CD4-positive, CD25-positive, alpha-beta regulatory T cell (primary cell): ENCODE measurements at regions not wholly inside any gene's neighbourhood (a gene's known extent, or its start where the extent isn't known, plus 50 kb on each side); places are given as distances from the start of the nearest gene placed in this dataset.
A peak's percentile ranks its signal among the peaks of the same experiment; 100 is the strongest.

Experiments
- ATAC-seq, 2 donors: fragments of 150-1000 bp; cut with Tn5 transposase; one replicate each; pipeline ENCODE4 v1.10.0; 2021; ENCODE audit warnings: low read depth in 2 of 2, moderate number of reproducible peaks in 2 of 2, moderate library complexity in 1 of 2
- DNase-seq, 3 donors: peaks; one replicate each; pipeline versions ENCODE4 v3.0.0 to v3.0.0-alpha.2; 2012 to 2022; ENCODE audit warnings: mixed read lengths in 1 of 3
- H3K27ac ChIP-seq: one replicate; pipeline ENCODE4 v1.7.0; 2013; ENCODE audit warnings: mild to moderate bottlenecking, low read length; ENCODE audit not compliant: insufficient read depth, poor library complexity, severe bottlenecking
- H3K27me3 ChIP-seq: one replicate; pipeline ENCODE4 v1.7.0; 2013; ENCODE audit warnings: low read length; ENCODE audit not compliant: control insufficient read depth, insufficient read depth
- H3K36me3 ChIP-seq: one replicate; pipeline ENCODE4 v1.7.0; 2013; ENCODE audit warnings: mild to moderate bottlenecking, low read length, moderate library complexity; ENCODE audit not compliant: control insufficient read depth, insufficient read depth
- H3K4me1 ChIP-seq: 2 replicates; pipeline ENCODE4 v1.7.0; 2013; ENCODE audit warnings: mild to moderate bottlenecking, low read length; ENCODE audit not compliant: insufficient read depth, control insufficient read depth, poor library complexity, severe bottlenecking
- H3K4me3 ChIP-seq: one replicate; pipeline ENCODE4 v1.7.0; 2013; ENCODE audit warnings: low read depth, mild to moderate bottlenecking, low read length, moderate library complexity
- H3K9me3 ChIP-seq, 2 experiments: 1 replicate in 1 of 2; 2 replicates in 1 of 2; pipeline ENCODE4 v1.7.0; 2013; ENCODE audit warnings: low read length in 2 of 2, mild to moderate bottlenecking in 1 of 2, moderate library complexity in 1 of 2; ENCODE audit not compliant: control insufficient read depth in 2 of 2
- H3K27ac Mint-ChIP-seq, 3 donors: one replicate each; pipeline ENCODE4 v1.8.0; 2020 to 2022; ENCODE audit warnings: mild to moderate bottlenecking in 3 of 3, mixed read lengths in 3 of 3, moderate library complexity in 2 of 3
- H3K27me3 Mint-ChIP-seq: one replicate; pipeline ENCODE4 v1.8.0; 2022; ENCODE audit warnings: mild to moderate bottlenecking, mixed read lengths
- H3K36me3 Mint-ChIP-seq: one replicate; pipeline ENCODE4 v1.8.0; 2020; ENCODE audit warnings: mixed read lengths
- H3K4me1 Mint-ChIP-seq, 4 donors: one replicate each; pipeline ENCODE4 v1.8.0; 2020 to 2022; ENCODE audit warnings: mixed read lengths in 4 of 4, mild to moderate bottlenecking in 1 of 4
- H3K4me3 Mint-ChIP-seq, 4 donors: one replicate each; pipeline ENCODE4 v1.8.0; 2020 to 2022; ENCODE audit warnings: mild to moderate bottlenecking in 4 of 4, mixed read lengths in 4 of 4, moderate library complexity in 3 of 4
- H3K9me3 Mint-ChIP-seq, 7 donors: one replicate each; pipeline ENCODE4 v1.8.0; 2020 to 2022; ENCODE audit warnings: mixed read lengths in 7 of 7, mild to moderate bottlenecking in 3 of 7, moderate library complexity in 2 of 7

DNA sequence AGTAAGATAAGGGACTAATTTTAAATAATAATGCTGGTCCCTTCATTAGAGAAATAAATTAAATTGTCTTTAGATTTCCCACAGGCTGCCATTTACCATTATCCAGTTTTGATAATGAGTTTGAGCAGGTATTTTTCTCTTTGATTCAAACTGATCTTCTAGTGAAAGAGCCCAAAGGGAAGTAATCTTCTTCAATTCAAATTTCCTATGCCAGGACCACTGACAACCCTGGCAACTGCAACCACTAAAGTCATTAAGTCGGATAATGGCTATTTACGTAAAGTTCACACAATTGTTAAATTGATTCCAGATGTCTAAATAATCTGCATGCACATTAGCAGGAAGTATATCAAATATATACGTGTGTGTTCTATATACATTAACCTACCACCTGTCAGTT, 399.3 kb downstream of the PTPRC start:
- Histone ChIP-seq H3K9me3 (no peaks in the 10 kb centered on the region), H3K4me1 (peaks cover 32% of the 10 kb centered on the region), H3K36me3 (no peaks in the 10 kb centered on the region), H3K27me3 (no peaks in the 10 kb centered on the region), H3K27ac (no peak overlapping the region), H3K4me3 (no peak overlapping the region)
- no peaks in the 10 kb centered on the region for H3K36me3 Mint-ChIP-seq
- no peak overlapping the region for H3K27ac Mint-ChIP-seq
- DNase-seq: no peak
- H3K4me1 Mint-ChIP-seq: peaks cover 17 to 56% (median 36%) of the 10 kb centered on the region in 4 donors
- no peaks in the 10 kb centered on the region for H3K27me3 Mint-ChIP-seq
- no peaks in the 10 kb centered on the region for H3K9me3 Mint-ChIP-seq
- ATAC-seq: no peak
- H3K4me3 Mint-ChIP-seq: no peak overlapping the region

DNA sequence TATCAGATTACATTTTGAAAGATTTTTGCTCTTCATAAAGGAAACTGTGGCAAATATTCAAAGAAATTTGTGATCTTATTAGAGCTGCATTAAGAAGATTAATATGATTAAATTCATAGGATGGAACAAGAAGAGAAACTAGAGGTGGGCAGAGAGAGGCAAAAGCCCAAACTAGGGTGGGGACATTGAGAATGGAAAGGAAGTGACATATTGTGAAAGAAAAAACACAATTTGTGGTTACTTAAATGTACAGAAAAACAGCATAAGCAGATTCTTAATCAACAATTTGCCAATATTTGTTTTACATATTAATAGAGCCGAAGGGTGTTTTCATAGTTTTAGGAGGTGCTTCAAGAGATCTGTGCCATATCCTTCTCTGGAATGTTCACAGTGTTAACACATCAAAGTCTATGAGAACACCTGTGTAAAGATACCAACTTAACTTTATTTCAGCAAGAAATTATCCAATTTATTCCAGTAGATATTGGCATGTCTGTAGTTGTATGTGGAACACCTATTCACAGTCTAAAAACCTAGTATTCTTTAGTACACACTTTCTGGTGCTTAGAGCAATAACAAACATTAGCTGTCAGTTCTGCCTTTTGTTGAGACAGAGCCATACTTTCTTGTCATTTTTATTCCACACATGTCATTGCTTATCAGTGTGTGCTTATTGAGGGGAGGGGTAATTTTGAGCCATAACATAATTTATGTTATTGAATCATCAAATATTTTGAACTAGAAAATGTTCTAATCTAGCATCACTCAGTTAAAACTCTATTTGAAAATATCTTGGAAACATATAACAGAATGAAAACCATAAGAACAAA, 401.5 kb downstream of the PTPRC start:
- Histone ChIP-seq H3K36me3 (no peaks in the 10 kb centered on the region), H3K27ac (no peak overlapping the region), H3K9me3 (no peaks in the 10 kb centered on the region), H3K27me3 (no peaks in the 10 kb centered on the region), H3K4me1 (peaks cover 18% of the 10 kb centered on the region), H3K4me3 (peak overlapping the region; percentile 42)
- Mint-ChIP-seq H3K4me1 (peaks cover 14 to 40% (median 27%) of the 10 kb centered on the region in 4 donors), H3K4me3 (peak overlapping the region; percentile 4 to 58 (median 8)), H3K9me3 (no peaks in the 10 kb centered on the region), H3K36me3 (no peaks in the 10 kb centered on the region), H3K27ac (peak overlapping the region; percentile 1 to 43 (median 28)), H3K27me3 (no peaks in the 10 kb centered on the region)
- DNase-seq (peak in 1 of 3 donors; percentile 57), ATAC-seq (no peak)

DNA sequence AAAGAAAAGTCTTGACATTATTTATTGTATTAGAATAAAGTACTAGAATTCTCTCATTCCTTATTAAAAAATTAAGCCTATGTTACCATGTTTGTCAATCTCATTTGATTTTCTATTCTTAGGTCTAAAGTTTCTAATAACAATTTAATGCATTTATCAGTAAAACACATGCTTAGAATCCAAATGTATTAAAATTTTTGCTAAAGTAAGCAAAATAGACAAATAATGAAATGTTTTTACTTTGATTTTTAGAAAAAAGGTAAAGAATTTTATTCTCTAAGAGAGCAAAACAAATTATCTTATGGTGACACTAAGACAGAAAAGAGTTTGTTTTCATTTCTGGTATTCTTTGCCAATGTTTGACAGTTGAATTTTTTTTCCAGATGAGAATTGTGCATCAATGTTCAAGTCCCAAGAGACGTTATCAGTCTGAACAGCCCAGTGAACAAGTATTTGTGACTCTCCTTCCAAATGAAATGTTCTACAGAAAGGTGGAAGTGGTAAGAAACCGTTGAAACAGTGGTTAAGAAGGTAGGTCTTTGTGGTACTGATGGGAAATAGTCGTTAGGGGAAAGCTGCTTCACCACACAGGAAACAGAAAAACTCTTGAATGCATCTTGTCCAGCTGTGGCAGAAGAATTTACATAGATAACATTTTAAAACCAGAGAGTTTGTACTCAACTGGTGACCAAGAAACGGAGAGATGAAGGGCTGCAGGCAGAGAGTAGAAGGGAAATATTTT, 402.5 kb downstream of the PTPRC start:
- Histone ChIP-seq H3K27ac (no peak overlapping the region), H3K36me3 (no peaks in the 10 kb centered on the region), H3K27me3 (no peaks in the 10 kb centered on the region), H3K9me3 (no peaks in the 10 kb centered on the region), H3K4me3 (peak overlapping the region; percentile 62), H3K4me1 (peaks cover 18% of the 10 kb centered on the region)
- peak in 2 of 3 donors; percentile 11 to 86 for DNase-seq
- H3K4me1 Mint-ChIP-seq: peaks cover 14 to 32% (median 26%) of the 10 kb centered on the region in 4 donors
- H3K36me3 Mint-ChIP-seq: no peaks in the 10 kb centered on the region
- no peaks in the 10 kb centered on the region for H3K9me3 Mint-ChIP-seq
- H3K4me3 Mint-ChIP-seq: peak overlapping the region; percentile 13 to 49 (median 46)
- ATAC-seq: peak; percentile 67 to 69
- H3K27ac Mint-ChIP-seq: peak overlapping the region in 2 of 3 donors; percentile 10 to 94
- H3K27me3 Mint-ChIP-seq: no peaks in the 10 kb centered on the region

DNA sequence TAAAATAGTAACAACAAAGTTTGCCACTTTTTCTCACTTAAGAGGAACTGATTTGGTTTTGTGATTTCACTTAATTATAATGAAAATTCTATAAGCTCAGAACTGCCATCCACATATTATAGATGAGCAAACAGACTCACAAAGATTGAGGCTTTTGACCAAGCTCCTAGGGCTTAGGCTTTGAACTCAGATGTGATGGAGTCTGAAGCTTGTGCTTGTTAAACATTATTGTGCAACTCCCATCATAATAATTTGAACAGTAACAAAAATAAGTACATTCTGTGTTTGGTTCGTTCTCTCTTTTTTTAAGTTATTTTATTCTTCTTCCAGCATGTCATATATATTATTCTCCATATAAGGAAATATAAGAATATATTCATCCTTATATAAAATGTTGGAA, 403.4 kb downstream of the PTPRC start:
- DNase-seq: no peak
- H3K9me3 Mint-ChIP-seq: peaks cover 0 to 6% (median 3%) of the 10 kb centered on the region in 7 donors
- H3K4me3 ChIP-seq: no peak overlapping the region
- H3K9me3 ChIP-seq: no peaks in the 10 kb centered on the region
- H3K27ac ChIP-seq: no peak overlapping the region
- peaks cover 14 to 32% (median 26%) of the 10 kb centered on the region in 4 donors for H3K4me1 Mint-ChIP-seq
- peaks cover 18% of the 10 kb centered on the region for H3K4me1 ChIP-seq
- no peaks in the 10 kb centered on the region for H3K36me3 ChIP-seq
- H3K4me3 Mint-ChIP-seq: no peak overlapping the region
- ATAC-seq: no peak
- no peaks in the 10 kb centered on the region for H3K27me3 ChIP-seq
- H3K36me3 Mint-ChIP-seq: no peaks in the 10 kb centered on the region
- H3K27me3 Mint-ChIP-seq: no peaks in the 10 kb centered on the region
- H3K27ac Mint-ChIP-seq: no peak overlapping the region

DNA sequence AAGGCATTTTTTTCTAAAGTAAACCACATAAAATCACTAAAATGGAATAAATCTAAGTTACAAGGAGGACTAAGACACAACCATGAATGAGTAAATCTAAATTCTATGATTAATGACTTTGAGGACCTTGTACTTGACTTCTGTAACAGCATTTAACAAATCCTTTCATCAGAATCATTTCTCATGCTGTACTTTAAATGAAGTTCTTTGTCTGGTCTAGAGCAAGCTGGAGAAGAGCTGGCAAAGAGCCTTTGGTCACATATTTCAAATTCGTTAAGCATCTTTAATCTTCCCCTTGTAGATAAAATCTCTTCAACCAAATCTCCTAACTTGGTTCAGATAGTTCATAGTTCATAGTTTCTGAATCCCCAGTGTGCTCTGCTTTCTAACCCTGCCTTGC, 405.4 kb downstream of the PTPRC start:
- Mint-ChIP-seq H3K4me1 (peaks cover 14 to 28% (median 23%) of the 10 kb centered on the region in 4 donors), H3K9me3 (peaks cover 5 to 19% (median 8%) of the 10 kb centered on the region in 7 donors), H3K36me3 (no peaks in the 10 kb centered on the region), H3K27me3 (peaks cover 6% of the 10 kb centered on the region), H3K27ac (no peak overlapping the region), H3K4me3 (no peak overlapping the region)
- no peaks in the 10 kb centered on the region for H3K36me3 ChIP-seq
- DNase-seq: no peak
- H3K9me3 ChIP-seq: no peaks in the 10 kb centered on the region
- ATAC-seq: no peak
- H3K4me1 ChIP-seq: peaks cover 18% of the 10 kb centered on the region
- no peak overlapping the region for H3K4me3 ChIP-seq
- H3K27ac ChIP-seq: no peak overlapping the region
- H3K27me3 ChIP-seq: no peaks in the 10 kb centered on the region

DNA sequence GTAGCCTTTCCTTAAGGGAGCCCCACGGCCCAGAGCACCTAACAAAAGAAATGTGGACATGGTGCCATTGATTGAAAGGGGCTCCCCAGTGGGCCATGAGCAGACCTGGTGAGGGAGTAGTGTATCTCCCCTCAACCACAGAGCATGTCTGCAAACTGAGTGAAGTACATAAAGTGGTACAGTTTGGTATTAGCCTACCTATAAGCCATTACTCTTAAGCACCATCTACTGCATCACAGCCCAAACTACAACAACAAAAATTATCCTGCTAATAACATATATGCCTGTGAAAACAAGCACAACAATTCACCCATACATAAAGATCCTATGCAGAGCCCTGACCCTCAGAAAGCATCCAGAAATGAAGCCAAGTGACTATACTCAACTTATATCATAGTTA, 407.8 kb downstream of the PTPRC start:
- Histone ChIP-seq H3K9me3 (peaks cover 0 to 3% of the 10 kb centered on the region in 2 experiments), H3K27ac (no peak overlapping the region), H3K27me3 (no peaks in the 10 kb centered on the region), H3K4me1 (peaks cover 3% of the 10 kb centered on the region), H3K4me3 (no peak overlapping the region), H3K36me3 (no peaks in the 10 kb centered on the region)
- DNase-seq (peak in 1 of 3 donors; percentile 19), ATAC-seq (no peak)
- Mint-ChIP-seq H3K9me3 (peaks cover 8 to 39% (median 11%) of the 10 kb centered on the region in 7 donors), H3K4me3 (no peak overlapping the region), H3K4me1 (peaks cover 3 to 10% (median 3%) of the 10 kb centered on the region in 4 donors), H3K27me3 (peaks cover 6% of the 10 kb centered on the region), H3K27ac (no peak overlapping the region), H3K36me3 (peaks cover 5% of the 10 kb centered on the region)

DNA sequence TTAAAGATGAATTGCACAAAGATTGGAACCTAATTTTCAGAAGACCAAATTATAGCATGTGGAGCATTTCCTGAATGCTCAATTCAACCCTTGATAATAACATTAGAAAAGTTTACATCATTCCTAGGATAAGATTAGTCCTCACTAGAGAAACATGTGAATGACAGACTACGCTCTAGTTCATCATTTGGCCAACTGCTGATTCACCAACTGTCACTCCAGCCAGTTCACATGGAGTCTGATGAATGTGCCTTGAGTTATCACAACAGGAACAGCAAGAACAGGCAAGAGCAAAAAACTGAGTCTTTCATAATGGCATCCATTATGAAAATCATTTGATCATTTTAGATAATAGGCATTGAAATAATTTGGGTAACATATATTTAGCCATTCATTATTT, 415.9 kb downstream of the PTPRC start:
- ATAC-seq (no peak), DNase-seq (no peak)
- Mint-ChIP-seq H3K4me3 (no peak overlapping the region), H3K9me3 (peaks cover 0 to 15% (median 5%) of the 10 kb centered on the region in 7 donors), H3K4me1 (peaks cover 0 to 3% (median 0%) of the 10 kb centered on the region in 4 donors), H3K36me3 (peaks cover 5% of the 10 kb centered on the region), H3K27me3 (no peaks in the 10 kb centered on the region), H3K27ac (no peak overlapping the region)
- Histone ChIP-seq H3K4me3 (no peak overlapping the region), H3K9me3 (peaks cover 0 to 3% of the 10 kb centered on the region in 2 experiments), H3K36me3 (no peaks in the 10 kb centered on the region), H3K27me3 (no peaks in the 10 kb centered on the region), H3K4me1 (no peaks in the 10 kb centered on the region), H3K27ac (no peak overlapping the region)
